ENCODE measurements at regions not wholly inside any gene's neighbourhood (a gene's known extent, or its start where the extent isn't known, plus 50 kb on each side); places are given as distances from the start of the nearest gene placed in this dataset.

- Histone ChIP-seq H3K9me2 (replicated peaks; ENCODE audit: low read length) (no peaks in the 10 kb centered on the region), H3K79me2 (ENCODE audit: low read length) (no peaks in the 10 kb centered on the region), H3K9ac (ENCODE audit: low read length) (no peak overlapping the region), H3K27ac (ENCODE audit: low read length) (no peak overlapping the region), H2AFZ (ENCODE audit: low read length) (no peak overlapping the region), H3K36me3 (ENCODE audit: low read depth, low read length) (no peaks in the 10 kb centered on the region), H3K4me1 (ENCODE audit: insufficient read depth, low read length) (peaks cover 5% of the 10 kb centered on the region), H3K4me3 (ENCODE audit: low read length) (no peak overlapping the region), H3K4me2 (ENCODE audit: low read length) (no peak overlapping the region), H4K20me1 (ENCODE audit: low read length) (no peaks in the 10 kb centered on the region), H3K27me3 (ENCODE audit: low read length) (no peaks in the 10 kb centered on the region), H3F3A (ENCODE audit: low read length, unreplicated experiment) (no peaks in the 10 kb centered on the region), H3K9me3 (ENCODE audit: low read length) (no peaks in the 10 kb centered on the region)
- no TSS peak for BruUV-seq (replicated peaks)
- ATAC-seq: no peak
- ChIA-PET CTCF (no interaction called here), POLR2A (ENCODE audit: unreplicated experiment) (interaction anchor here (0.6 kb wide), 1 partner anchor 25 kb away, joined by 3 read pairs; no protein-coding TSS in a partner anchor)
- TF ChIP-seq CTCF (conservative IDR thresholded peaks at IDR 0.05; ENCODE audit: low read depth, low read length) (no peak), EZH2phosphoT487 (IDR thresholded peaks at IDR 0.05; ENCODE audit: borderline replicate concordance, low read length) (no peak), EZH2 (IDR thresholded peaks at IDR 0.05; ENCODE audit: low read length, unreplicated experiment) (no peak)
- intact Hi-C loops (cut with micrococcal nuclease): no loop called here
- no peak for DNase-seq
Measured at GRCh38 chr12:63013302-63013701, 78.4 kb upstream of the PPM1H start.

- Histone ChIP-seq H3K36me3 (ENCODE audit: low read depth, low read length) (no peaks in the 10 kb centered on the region), H3K9me2 (replicated peaks; ENCODE audit: low read length) (no peaks in the 10 kb centered on the region), H3K79me2 (ENCODE audit: low read length) (no peaks in the 10 kb centered on the region), H3K9me3 (ENCODE audit: low read length) (no peaks in the 10 kb centered on the region), H3K4me3 (ENCODE audit: low read length) (no peak overlapping the region), H3K9ac (ENCODE audit: low read length) (no peak overlapping the region), H3K27me3 (ENCODE audit: low read length) (no peaks in the 10 kb centered on the region), H2AFZ (ENCODE audit: low read length) (no peak overlapping the region), H3K4me2 (ENCODE audit: low read length) (no peak overlapping the region), H3F3A (ENCODE audit: low read length, unreplicated experiment) (no peaks in the 10 kb centered on the region), H3K27ac (ENCODE audit: low read length) (no peak overlapping the region), H3K4me1 (ENCODE audit: insufficient read depth, low read length) (no peaks in the 10 kb centered on the region), H4K20me1 (ENCODE audit: low read length) (no peaks in the 10 kb centered on the region)
- DNase-seq (no peak), ATAC-seq (no peak)
- no peak for TF ChIP-seq EZH2phosphoT487 (IDR thresholded peaks at IDR 0.05; ENCODE audit: borderline replicate concordance, low read length)
- TF ChIP-seq EZH2 (IDR thresholded peaks at IDR 0.05; ENCODE audit: low read length, unreplicated experiment): no peak
- no peak for TF ChIP-seq CTCF (conservative IDR thresholded peaks at IDR 0.05; ENCODE audit: low read depth, low read length)
- POLR2A ChIA-PET (ENCODE audit: unreplicated experiment): interaction anchor here (0.6 kb wide), 1 partner anchor 28 kb away, joined by 3 read pairs; no protein-coding TSS in a partner anchor
- intact Hi-C loops (cut with micrococcal nuclease): no loop called here
- CTCF ChIA-PET: no interaction called here
- no TSS peak for BruUV-seq (replicated peaks)
Measured at GRCh38 chr12:63010698-63011097, 75.7 kb upstream of the PPM1H start.

GRCh38 chr12:63008372-63008771 lies 73.4 kb upstream of the PPM1H start:
- intact Hi-C loops (cut with micrococcal nuclease): no loop called here
- CTCF ChIA-PET: no interaction called here
- DNase-seq (no peak), ATAC-seq (no peak)
- Histone ChIP-seq H2AFZ (ENCODE audit: low read length) (no peak overlapping the region), H3K9me3 (ENCODE audit: low read length) (no peaks in the 10 kb centered on the region), H3K36me3 (ENCODE audit: low read depth, low read length) (no peaks in the 10 kb centered on the region), H3K9me2 (replicated peaks; ENCODE audit: low read length) (no peaks in the 10 kb centered on the region), H3K4me1 (ENCODE audit: insufficient read depth, low read length) (no peaks in the 10 kb centered on the region), H3K27ac (ENCODE audit: low read length) (no peak overlapping the region), H3K4me3 (ENCODE audit: low read length) (no peak overlapping the region), H4K20me1 (ENCODE audit: low read length) (no peaks in the 10 kb centered on the region), H3K27me3 (ENCODE audit: low read length) (no peaks in the 10 kb centered on the region), H3K4me2 (ENCODE audit: low read length) (no peak overlapping the region), H3F3A (ENCODE audit: low read length, unreplicated experiment) (no peaks in the 10 kb centered on the region), H3K79me2 (ENCODE audit: low read length) (no peaks in the 10 kb centered on the region), H3K9ac (ENCODE audit: low read length) (no peak overlapping the region)
- BruUV-seq (replicated peaks): no TSS peak
- POLR2A ChIA-PET (ENCODE audit: unreplicated experiment): no interaction called here
- TF ChIP-seq EZH2phosphoT487 (IDR thresholded peaks at IDR 0.05; ENCODE audit: borderline replicate concordance, low read length): no peak
- no peak for TF ChIP-seq CTCF (conservative IDR thresholded peaks at IDR 0.05; ENCODE audit: low read depth, low read length)
- TF ChIP-seq EZH2 (IDR thresholded peaks at IDR 0.05; ENCODE audit: low read length, unreplicated experiment): no peak

All from PC-3 (cell line).